Peyer's patch (tissue), 4 donors: ENCODE measurements at regions not wholly inside any gene's neighbourhood (a gene's known extent, or its start where the extent isn't known, plus 50 kb on each side); places are given as distances from the start of the nearest gene placed in this dataset.
A peak's percentile ranks its signal among the peaks of the same experiment; 100 is the strongest.

Source experiments
- DNase-seq, 3 donors: peaks; one replicate each; pipeline ENCODE4 v3.0.0-alpha.2; 2017 to 2019
- H3K27ac ChIP-seq, 4 donors: fragments of 200-600 bp; sonication (generic); one replicate each; pipeline ENCODE4 v1.5.1; 2016 to 2019
- H3K27me3 ChIP-seq, 2 donors: fragments of 200-600 bp; sonication (generic); one replicate each; pipeline ENCODE4 v1.5.1; 2019
- H3K36me3 ChIP-seq, 3 donors: fragments of 200-600 bp; sonication (generic); one replicate each; pipeline ENCODE4 v1.5.1; 2016 to 2019
- H3K4me1 ChIP-seq, 4 donors: fragments of 200-600 bp; sonication (generic); one replicate each; pipeline ENCODE4 v1.5.1; 2016 to 2019
- H3K4me3 ChIP-seq, 4 donors: fragments of 200-600 bp; sonication (generic); 1 replicate in 3 of 4; 2 replicates in 1 of 4; pipeline ENCODE4 v1.5.1; 2016 to 2019; ENCODE audit warnings: mild to moderate bottlenecking in 1 of 4
- H3K9me3 ChIP-seq, 4 donors: fragments of 200-600 bp; sonication (generic); one replicate each; pipeline ENCODE4 v1.5.1; 2016 to 2019; ENCODE audit warnings: mild to moderate bottlenecking in 1 of 4
- CTCF ChIP-seq, 6 experiments: fragments of 450-650 bp in 4 of 6; fragments of 200-600 bp in 2 of 6; sonication (generic) in 1 of 6; IDR thresholded peaks; one replicate each; pipeline ENCODE4 v1.5.1; 2017 to 2019; ENCODE audit warnings: antibody characterized with exemption in 6 of 6, mild to moderate bottlenecking in 3 of 6, moderate library complexity in 1 of 6
- POLR2A ChIP-seq, 2 donors: fragments of 450-650 bp; IDR thresholded peaks; one replicate each; pipeline ENCODE4 v1.5.1; 2017; ENCODE audit warnings: antibody characterized with exemption in 2 of 2, mild to moderate bottlenecking in 2 of 2, moderate library complexity in 2 of 2

GRCh38 chr17:73787076-73788059 is 143.1 kb upstream of the SDK2 start:
- Histone ChIP-seq H3K9me3 (no peaks in the 10 kb centered on the region), H3K27ac (no peak overlapping the region), H3K36me3 (no peaks in the 10 kb centered on the region), H3K4me3 (no peak overlapping the region), H3K27me3 (peaks cover 0 to 3% of the 10 kb centered on the region in 2 donors), H3K4me1 (peaks cover 0 to 12% (median 0%) of the 10 kb centered on the region in 4 donors)
- DNase-seq: peak in 1 of 3 donors; percentile 34
- TF ChIP-seq POLR2A (IDR thresholded peaks at IDR 0.05) (no peak), CTCF (IDR thresholded peaks at IDR 0.05) (no peak)

- TF ChIP-seq POLR2A (IDR thresholded peaks at IDR 0.05): no peak
- no peak for TF ChIP-seq CTCF (IDR thresholded peaks at IDR 0.05)
- Histone ChIP-seq H3K4me3 (no peak overlapping the region), H3K36me3 (no peaks in the 10 kb centered on the region), H3K4me1 (peaks cover 0 to 12% (median 0%) of the 10 kb centered on the region in 4 donors), H3K9me3 (no peaks in the 10 kb centered on the region), H3K27ac (no peak overlapping the region), H3K27me3 (peaks cover 0 to 3% of the 10 kb centered on the region in 2 donors)
- DNase-seq: no peak
Measured at GRCh38 chr17:73788111-73788510, 143.9 kb upstream of the SDK2 start.

- no peak overlapping the region for H3K27ac ChIP-seq
- no peak overlapping the region for H3K4me3 ChIP-seq
- peaks cover 0 to 5% (median 0%) of the 10 kb centered on the region in 4 donors for H3K4me1 ChIP-seq
- H3K36me3 ChIP-seq: no peaks in the 10 kb centered on the region
- no peaks in the 10 kb centered on the region for H3K27me3 ChIP-seq
- no peak for DNase-seq
- no peak for TF ChIP-seq CTCF (IDR thresholded peaks at IDR 0.05)
- no peak for TF ChIP-seq POLR2A (IDR thresholded peaks at IDR 0.05)
- no peaks in the 10 kb centered on the region for H3K9me3 ChIP-seq
Measured at GRCh38 chr17:73791121-73791520, 146.9 kb upstream of the SDK2 start.

GRCh38 chr17:73791631-73792030 is 147.4 kb upstream of the SDK2 start:
- DNase-seq: no peak
- no peak overlapping the region for H3K27ac ChIP-seq
- no peaks in the 10 kb centered on the region for H3K27me3 ChIP-seq
- H3K4me1 ChIP-seq: peaks cover 0 to under 1% (median 0%) of the 10 kb centered on the region in 4 donors
- H3K9me3 ChIP-seq: no peaks in the 10 kb centered on the region
- no peaks in the 10 kb centered on the region for H3K36me3 ChIP-seq
- TF ChIP-seq POLR2A (IDR thresholded peaks at IDR 0.05) (no peak), CTCF (IDR thresholded peaks at IDR 0.05) (no peak)
- H3K4me3 ChIP-seq: no peak overlapping the region

GRCh38 chr17:73792994-73793393 is 148.7 kb upstream of the SDK2 start:
- TF ChIP-seq POLR2A (IDR thresholded peaks at IDR 0.05): no peak
- no peak for TF ChIP-seq CTCF (IDR thresholded peaks at IDR 0.05)
- DNase-seq: no peak
- Histone ChIP-seq H3K27me3 (no peaks in the 10 kb centered on the region), H3K27ac (no peak overlapping the region), H3K4me1 (peaks cover 0 to 12% (median 0%) of the 10 kb centered on the region in 4 donors), H3K9me3 (no peaks in the 10 kb centered on the region), H3K4me3 (no peak overlapping the region), H3K36me3 (no peaks in the 10 kb centered on the region)
